GM18868 (cell line): ENCODE measurements at regions not wholly inside any gene's neighbourhood (a gene's known extent, or its start where the extent isn't known, plus 50 kb on each side); places are given as distances from the start of the nearest gene placed in this dataset.

Source experiments
- ATAC-seq: cut with Tn5 transposase; IDR thresholded peaks from one replicate; pipeline ENCODE4 v1.9.1; 2021; ENCODE audit warnings: mild to moderate bottlenecking, moderate library complexity; ENCODE audit not compliant: unreplicated experiment

GRCh38 chr13:112240076-112240475 lies 136.1 kb upstream of the SPACA7 start:
- ATAC-seq, result no peak

- no peak for ATAC-seq
These were observed 134.9 kb upstream of the SPACA7 start for GRCh38 chr13:112241288-112241687.

GRCh38 chr13:112242777-112243176 lies 133.4 kb upstream of the SPACA7 start:
- ATAC-seq, result no peak

- ATAC-seq, result no peak
These were observed 132.1 kb upstream of the SPACA7 start for GRCh38 chr13:112244061-112244460.

GRCh38 chr13:112244495-112245177 lies 131.5 kb upstream of the SPACA7 start:
- no peak for ATAC-seq

- no peak for ATAC-seq
These were observed 130.9 kb upstream of the SPACA7 start for GRCh38 chr13:112245179-112245724.

- ATAC-seq, result no peak
These were observed 130.2 kb upstream of the SPACA7 start for GRCh38 chr13:112245989-112246388.

GRCh38 chr13:112246731-112247470 lies 129.3 kb upstream of the SPACA7 start:
- no peak for ATAC-seq

- no peak for ATAC-seq
These were observed 128.4 kb upstream of the SPACA7 start for GRCh38 chr13:112247471-112248405.

- no peak for ATAC-seq
These were observed 127.8 kb upstream of the SPACA7 start for GRCh38 chr13:112248406-112248760.

- no peak for ATAC-seq
These were observed 127.1 kb upstream of the SPACA7 start for GRCh38 chr13:112248862-112249592.

- no peak for ATAC-seq
These were observed 126.2 kb upstream of the SPACA7 start for GRCh38 chr13:112249644-112250610.

- no peak for ATAC-seq
These were observed 125.2 kb upstream of the SPACA7 start for GRCh38 chr13:112250788-112251445.

GRCh38 chr13:112251930-112252585 lies 124.1 kb upstream of the SPACA7 start:
- ATAC-seq, result no peak

GRCh38 chr13:112252804-112253590 lies 123.2 kb upstream of the SPACA7 start:
- no peak for ATAC-seq

- ATAC-seq, result no peak
These were observed 122.5 kb upstream of the SPACA7 start for GRCh38 chr13:112253631-112254030.

GRCh38 chr13:112254061-112254818 lies 121.9 kb upstream of the SPACA7 start:
- ATAC-seq, result no peak
